ENCODE measurements at regions not wholly inside any gene's neighbourhood (a gene's known extent, or its start where the extent isn't known, plus 50 kb on each side); places are given as distances from the start of the nearest gene placed in this dataset.
A peak's percentile ranks its signal among the peaks of the same experiment; 100 is the strongest.

DNA sequence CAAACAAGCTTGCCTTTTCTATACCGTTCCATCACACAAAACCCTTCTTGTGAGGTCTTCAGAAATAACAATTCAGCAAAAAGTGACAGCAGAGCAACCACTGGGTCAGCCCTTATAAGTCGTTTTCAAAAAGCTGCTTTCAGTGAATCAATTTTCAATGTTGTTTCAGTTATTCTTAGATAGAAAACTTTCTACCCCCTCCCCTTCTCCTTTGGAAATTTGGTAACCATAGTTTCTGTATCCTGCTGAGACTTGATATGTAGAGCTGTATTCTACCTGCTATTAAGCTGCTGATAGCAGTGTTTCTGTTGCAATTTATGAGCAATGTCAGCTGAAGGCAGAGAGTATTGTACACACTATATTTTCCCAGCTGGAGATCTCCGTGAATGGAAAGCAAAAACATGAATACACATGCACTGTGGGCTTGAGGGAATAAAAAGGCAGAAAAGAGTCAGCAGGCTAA is 75.7 kb downstream of the ZNF608 start:
- in situ Hi-C loops (cut with MboI) = no loop called here
- H3K27me3 ChIP-seq (replicated peaks; ENCODE audit: insufficient read depth) = no peaks in the 10 kb centered on the region
- no peak overlapping the region for H3K9ac ChIP-seq
- no peaks in the 10 kb centered on the region for H3K79me2 ChIP-seq (ENCODE audit: insufficient read depth)
- peaks cover 17% of the 10 kb centered on the region for H3K4me1 ChIP-seq (ENCODE audit: insufficient read depth)
- H2AFZ ChIP-seq = no peak overlapping the region
- TF ChIP-seq EZH2 (IDR thresholded peaks at IDR 0.05; ENCODE audit: insufficient read depth, poor library complexity, severe bottlenecking) (no peak), EZH2phosphoT487 (IDR thresholded peaks at IDR 0.05; ENCODE audit: insufficient read depth, low read depth) (no peak)
- H4K20me1 ChIP-seq (ENCODE audit: insufficient read depth) = no peaks in the 10 kb centered on the region
- WGBS, 2 experiments (ENCODE audit: low coverage in 1 of 2, low lambda C conversion rate in 2 of 2, missing lambda C conversion rate in 2 of 2) = 67 to 73% methylated on average over 3 of the region's 3 CpGs
- no peak overlapping the region for H3K4me3 ChIP-seq
- no peaks in the 10 kb centered on the region for H3K9me3 ChIP-seq (ENCODE audit: low read depth)
- peak overlapping the region; percentile 57 for H3K4me2 ChIP-seq (ENCODE audit: unreplicated experiment)
- H3K36me3 ChIP-seq (ENCODE audit: low read depth) = no peaks in the 10 kb centered on the region
- H3K27ac ChIP-seq = no peak overlapping the region
- no peaks in the 10 kb centered on the region for H3K9me2 ChIP-seq (ENCODE audit: insufficient read depth)
- H3F3A ChIP-seq (ENCODE audit: insufficient read depth) = peaks cover 15% of the 10 kb centered on the region
- no peak for DNase-seq

GRCh38 chr5:124669956-124670721 is 76.3 kb downstream of the ZNF608 start:
- Histone ChIP-seq H3K27me3 (replicated peaks; ENCODE audit: insufficient read depth) (no peaks in the 10 kb centered on the region), H3K4me1 (ENCODE audit: insufficient read depth) (peaks cover 17% of the 10 kb centered on the region), H3K79me2 (ENCODE audit: insufficient read depth) (no peaks in the 10 kb centered on the region), H3K9ac (no peak overlapping the region), H3K4me3 (peak overlapping the region; percentile 24; the same call in 1 of the 2 replicates), H3K9me3 (ENCODE audit: low read depth) (no peaks in the 10 kb centered on the region), H3F3A (ENCODE audit: insufficient read depth) (peaks cover 15% of the 10 kb centered on the region), H3K4me2 (ENCODE audit: unreplicated experiment) (peak overlapping the region; percentile 57), H2AFZ (no peak overlapping the region), H3K27ac (peak overlapping the region; percentile 22; the same call in 1 of the 2 replicates), H3K9me2 (ENCODE audit: insufficient read depth) (no peaks in the 10 kb centered on the region), H4K20me1 (ENCODE audit: insufficient read depth) (no peaks in the 10 kb centered on the region), H3K36me3 (ENCODE audit: low read depth) (no peaks in the 10 kb centered on the region)
- TF ChIP-seq EZH2 (IDR thresholded peaks at IDR 0.05; ENCODE audit: insufficient read depth, poor library complexity, severe bottlenecking) = no peak
- no peak for TF ChIP-seq EZH2phosphoT487 (IDR thresholded peaks at IDR 0.05; ENCODE audit: insufficient read depth, low read depth)
- peak; percentile 78 for DNase-seq
- WGBS, 2 experiments (ENCODE audit: low coverage in 1 of 2, low lambda C conversion rate in 2 of 2, missing lambda C conversion rate in 2 of 2) = 66 to 72% methylated on average over 7 of the region's 7 CpGs
- in situ Hi-C loops (cut with MboI) = no loop called here

- H3K4me1 ChIP-seq (ENCODE audit: insufficient read depth) = peaks cover 22% of the 10 kb centered on the region
- no peaks in the 10 kb centered on the region for H3K9me3 ChIP-seq (ENCODE audit: low read depth)
- WGBS, 2 experiments (ENCODE audit: low coverage in 1 of 2, low lambda C conversion rate in 2 of 2, missing lambda C conversion rate in 2 of 2) = 65 to 89% methylated on average over 4 of the region's 4 CpGs
- H3K4me2 ChIP-seq (ENCODE audit: unreplicated experiment) = no peak overlapping the region
- H3K27ac ChIP-seq = no peak overlapping the region
- no peaks in the 10 kb centered on the region for H3K79me2 ChIP-seq (ENCODE audit: insufficient read depth)
- H3K9ac ChIP-seq = no peak overlapping the region
- TF ChIP-seq EZH2phosphoT487 (IDR thresholded peaks at IDR 0.05; ENCODE audit: insufficient read depth, low read depth) = no peak
- TF ChIP-seq EZH2 (IDR thresholded peaks at IDR 0.05; ENCODE audit: insufficient read depth, poor library complexity, severe bottlenecking) = no peak
- DNase-seq = no peak
- H2AFZ ChIP-seq = no peak overlapping the region
- H3K9me2 ChIP-seq (ENCODE audit: insufficient read depth) = no peaks in the 10 kb centered on the region
- in situ Hi-C loops (cut with MboI) = no loop called here
- no peak overlapping the region for H3K4me3 ChIP-seq
- H3F3A ChIP-seq (ENCODE audit: insufficient read depth) = peaks cover 15% of the 10 kb centered on the region
- no peaks in the 10 kb centered on the region for H3K36me3 ChIP-seq (ENCODE audit: low read depth)
- no peaks in the 10 kb centered on the region for H3K27me3 ChIP-seq (replicated peaks; ENCODE audit: insufficient read depth)
- no peaks in the 10 kb centered on the region for H4K20me1 ChIP-seq (ENCODE audit: insufficient read depth)
These were observed 77.2 kb downstream of the ZNF608 start for GRCh38 chr5:124669300-124669648.

DNA sequence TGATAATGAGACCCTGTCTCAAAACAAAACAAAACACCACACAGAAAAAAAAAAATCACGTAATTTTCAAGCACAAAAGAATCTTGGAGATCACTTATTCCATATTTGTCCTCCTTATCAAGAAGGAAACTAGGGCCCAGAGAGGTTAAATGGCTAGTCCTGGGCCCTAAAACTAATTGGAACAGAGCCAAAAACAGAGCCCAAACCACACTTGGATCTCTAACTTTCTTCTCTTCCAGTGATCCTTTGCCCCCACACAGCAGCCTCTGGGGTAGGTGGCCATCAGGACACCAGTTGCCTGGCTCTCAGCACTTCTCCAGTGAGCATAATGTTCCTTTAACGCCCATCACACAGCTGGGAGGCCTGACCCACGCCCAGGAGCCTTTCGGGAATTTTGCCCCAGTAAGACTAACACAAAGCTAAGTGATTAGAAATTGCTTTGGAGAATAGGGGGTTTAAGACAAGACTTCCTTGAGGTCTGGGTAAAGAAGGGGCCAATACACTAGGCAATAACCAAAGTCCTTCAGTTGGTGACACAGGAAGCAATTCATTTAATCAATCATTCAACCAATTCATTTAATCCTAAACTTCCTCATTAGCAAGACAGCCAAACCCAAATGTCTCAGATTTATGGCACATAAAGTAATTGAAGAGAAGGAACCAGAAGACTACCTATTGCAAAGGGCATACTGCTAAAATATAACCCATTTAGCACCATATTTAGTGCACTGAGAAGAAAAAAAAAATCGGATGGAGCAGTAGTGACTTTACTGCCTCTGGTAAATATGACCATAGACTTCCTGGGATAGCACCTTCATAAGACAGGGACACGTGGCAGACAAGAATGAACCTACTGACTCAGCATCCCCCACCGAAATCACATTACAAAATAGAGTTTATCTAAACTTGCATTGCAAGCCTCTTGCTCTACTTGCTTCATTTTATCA is 77.8 kb downstream of the ZNF608 start:
- Histone ChIP-seq H3K9me2 (ENCODE audit: insufficient read depth) (no peaks in the 10 kb centered on the region), H3K4me3 (no peak overlapping the region), H2AFZ (no peak overlapping the region), H3K4me1 (ENCODE audit: insufficient read depth) (peaks cover 24% of the 10 kb centered on the region), H3K4me2 (ENCODE audit: unreplicated experiment) (no peak overlapping the region), H3K79me2 (ENCODE audit: insufficient read depth) (no peaks in the 10 kb centered on the region), H3K9me3 (ENCODE audit: low read depth) (no peaks in the 10 kb centered on the region), H3K27ac (no peak overlapping the region), H3K36me3 (ENCODE audit: low read depth) (no peaks in the 10 kb centered on the region), H3F3A (ENCODE audit: insufficient read depth) (peaks cover 15% of the 10 kb centered on the region), H3K27me3 (replicated peaks; ENCODE audit: insufficient read depth) (no peaks in the 10 kb centered on the region), H3K9ac (no peak overlapping the region), H4K20me1 (ENCODE audit: insufficient read depth) (no peaks in the 10 kb centered on the region)
- WGBS, 2 experiments (ENCODE audit: low coverage in 1 of 2, low lambda C conversion rate in 2 of 2, missing lambda C conversion rate in 2 of 2) = 94% methylated on average over 7 of the region's 7 CpGs
- TF ChIP-seq EZH2phosphoT487 (IDR thresholded peaks at IDR 0.05; ENCODE audit: insufficient read depth, low read depth) (no peak), EZH2 (IDR thresholded peaks at IDR 0.05; ENCODE audit: insufficient read depth, poor library complexity, severe bottlenecking) (no peak)
- DNase-seq = no peak
- in situ Hi-C loops (cut with MboI) = no loop called here
